Esophagus squamous epithelium (tissue), 4 donors: ENCODE measurements at regions not wholly inside any gene's neighbourhood (a gene's known extent, or its start where the extent isn't known, plus 50 kb on each side); places are given as distances from the start of the nearest gene placed in this dataset.

Source experiments
- CTCF ChIP-seq, 6 experiments: fragments of 450-650 bp in 4 of 6; fragments of 200-600 bp in 2 of 6; sonication (generic) in 2 of 6; IDR thresholded peaks; one replicate each; pipeline ENCODE4 v1.5.1; 2016 to 2019; ENCODE audit warnings: antibody characterized with exemption in 6 of 6, mild to moderate bottlenecking in 4 of 6, moderate library complexity in 4 of 6
- POLR2A ChIP-seq, 4 donors: fragments of 450-650 bp; IDR thresholded peaks; one replicate each; pipeline ENCODE4 v1.6.1; 2017; ENCODE audit warnings: antibody characterized with exemption in 4 of 4, mild to moderate bottlenecking in 4 of 4, moderate library complexity in 3 of 4

GRCh38 chr1:14251871-14252270 lies 346.6 kb upstream of the KAZN start:
- TF ChIP-seq POLR2A (IDR thresholded peaks at IDR 0.05) (no peak), CTCF (IDR thresholded peaks at IDR 0.05) (no peak)
